Adrenal gland (tissue), 5 donors: ENCODE measurements at regions not wholly inside any gene's neighbourhood (a gene's known extent, or its start where the extent isn't known, plus 50 kb on each side); places are given as distances from the start of the nearest gene placed in this dataset.
"Not testable (repeated sequence)": the region's sequence is repeated elsewhere in the genome, so short reads cannot be mapped to it uniquely, and the experiment has no call there.

Experiments
- CTCF ChIP-seq, 6 experiments: fragments of 450-650 bp in 4 of 6; fragments of 200-600 bp in 2 of 6; sonication (generic) in 1 of 6; IDR thresholded peaks; 1 replicate in 5 of 6; 2 replicates in 1 of 6; pipeline versions ENCODE4 v1.5.1 to v1.8.0; 2016 to 2021; ENCODE audit warnings: antibody characterized with exemption in 6 of 6, mild to moderate bottlenecking in 2 of 6, moderate library complexity in 1 of 6
- POLR2A ChIP-seq, 2 donors: fragments of 450-650 bp; IDR thresholded peaks; one replicate each; pipeline ENCODE4 v1.6.1; 2017; ENCODE audit warnings: antibody characterized with exemption in 2 of 2, mild to moderate bottlenecking in 2 of 2, moderate library complexity in 1 of 2
- donor health status: DM: no; HTN: no; CAD: no.

- TF ChIP-seq POLR2A, CTCF (IDR thresholded peaks at IDR 0.05): not testable (repeated sequence)
These were observed 162.1 kb upstream of the FGF13 start for GRCh38 chrX:138873640-138874039.
